Upper lobe of left lung (tissue), 4 donors: ENCODE measurements at regions not wholly inside any gene's neighbourhood (a gene's known extent, or its start where the extent isn't known, plus 50 kb on each side); places are given as distances from the start of the nearest gene placed in this dataset.

Experiments
- CTCF ChIP-seq, 6 experiments: fragments of 450-650 bp in 4 of 6; fragments of 200-600 bp in 2 of 6; sonication (generic) in 2 of 6; IDR thresholded peaks; one replicate each; pipeline ENCODE4 v1.5.1; 2016 to 2019; ENCODE audit warnings: antibody characterized with exemption in 6 of 6
- EP300 ChIP-seq, 4 donors: sonication (generic); formaldehyde crosslinking; IDR thresholded peaks; one replicate each; pipeline ENCODE4 v1.5.1; 2017; ENCODE audit warnings: antibody characterized with exemption in 4 of 4, control low read depth in 2 of 4
- POLR2AphosphoS5 ChIP-seq, 2 donors: sonication (generic); formaldehyde crosslinking; IDR thresholded peaks; one replicate each; pipeline ENCODE4 v1.5.1; 2017; ENCODE audit warnings: antibody characterized with exemption in 2 of 2

- TF ChIP-seq EP300 (IDR thresholded peaks at IDR 0.05) (no peak), CTCF (IDR thresholded peaks at IDR 0.05) (no peak), POLR2AphosphoS5 (IDR thresholded peaks at IDR 0.05) (no peak)
Observed at GRCh38 chr7:109235316-109235715, 665.6 kb downstream of the DNAJB9 start.
